GM18873 (cell line): ENCODE measurements at regions not wholly inside any gene's neighbourhood (a gene's known extent, or its start where the extent isn't known, plus 50 kb on each side); places are given as distances from the start of the nearest gene placed in this dataset.
"Not testable (repeated sequence)": the region's sequence is repeated elsewhere in the genome, so short reads cannot be mapped to it uniquely, and the experiment has no call there.

Experiments
- ATAC-seq: cut with Tn5 transposase; IDR thresholded peaks from one replicate; pipeline ENCODE4 v1.9.1; 2021; ENCODE audit warnings: mild to moderate bottlenecking, moderate library complexity, moderate number of reproducible peaks; ENCODE audit not compliant: unreplicated experiment, low FRiP score

DNA sequence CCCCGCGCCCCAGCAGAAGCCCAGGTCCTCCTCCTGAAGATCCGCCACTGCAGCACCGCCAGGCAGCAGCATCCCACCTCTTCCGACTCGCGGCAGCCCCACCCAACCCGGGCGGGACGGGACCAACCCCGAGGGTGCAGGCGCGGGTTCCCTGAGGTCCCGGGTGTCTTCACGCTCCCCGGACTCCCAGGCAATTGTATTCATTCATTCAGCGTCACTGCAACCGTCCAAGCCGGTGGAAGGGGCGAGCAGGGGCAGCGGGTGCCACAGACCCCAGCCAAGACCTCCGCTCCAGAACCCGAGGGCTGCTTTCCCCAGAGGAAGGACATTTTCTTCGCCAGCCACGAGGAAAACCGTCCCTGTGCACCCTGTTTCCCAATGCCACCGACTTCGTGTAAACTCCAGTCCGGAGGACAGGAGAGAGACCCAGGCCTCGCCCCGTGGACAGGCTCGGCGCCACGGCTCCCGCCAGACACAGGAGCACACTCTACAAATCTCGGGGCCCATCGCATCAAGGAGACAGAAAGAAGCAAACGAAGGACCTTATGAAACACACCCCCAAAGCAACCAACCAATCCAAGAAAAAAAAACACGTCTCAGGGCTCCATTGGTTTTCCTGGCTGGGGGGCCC lies 1471.5 kb downstream of the FOXD4L5 start:
- ATAC-seq = not testable (repeated sequence)

DNA sequence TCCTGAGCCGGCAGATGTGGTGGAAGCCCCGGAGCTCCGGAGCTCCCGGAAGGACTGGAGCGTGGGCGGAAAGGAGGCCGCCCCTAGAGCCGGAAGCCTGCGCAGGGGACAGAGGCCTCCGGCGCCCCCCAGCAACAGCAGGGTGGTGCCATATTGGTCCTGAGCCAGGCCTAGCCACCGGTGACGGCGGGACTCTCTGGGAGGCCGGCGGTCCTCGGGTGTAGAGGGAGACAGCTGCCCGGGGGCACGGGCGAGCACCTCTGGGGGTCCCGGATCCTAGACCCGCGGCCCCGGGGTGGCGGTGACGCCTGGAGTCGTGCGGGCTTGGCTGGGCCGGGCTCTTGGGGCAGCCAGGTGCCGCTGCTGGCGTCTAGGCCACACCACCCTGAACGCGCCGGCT lies 1472.2 kb downstream of the FOXD4L5 start:
- peak; percentile 34 for ATAC-seq

DNA sequence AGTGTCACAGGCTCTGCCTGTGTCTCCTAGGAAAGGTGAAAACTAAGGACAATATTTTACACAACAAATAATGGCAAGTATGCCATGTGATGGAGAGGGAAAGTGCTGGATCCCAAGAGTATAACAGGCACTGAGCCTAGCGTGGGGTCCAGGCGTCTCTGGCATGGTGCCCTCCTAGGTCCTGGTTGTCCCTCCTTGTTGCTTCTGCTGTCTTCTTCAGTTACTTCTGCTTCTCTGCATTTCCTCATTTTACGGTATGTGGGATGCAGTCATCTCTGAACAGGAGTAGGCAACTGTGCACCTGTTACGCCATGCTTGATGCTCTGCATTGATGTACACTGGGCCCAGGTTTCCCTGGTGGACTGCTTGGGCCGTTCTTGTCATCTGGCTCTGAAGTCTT lies 1480.8 kb downstream of the FOXD4L5 start:
- not testable (repeated sequence) for ATAC-seq

DNA sequence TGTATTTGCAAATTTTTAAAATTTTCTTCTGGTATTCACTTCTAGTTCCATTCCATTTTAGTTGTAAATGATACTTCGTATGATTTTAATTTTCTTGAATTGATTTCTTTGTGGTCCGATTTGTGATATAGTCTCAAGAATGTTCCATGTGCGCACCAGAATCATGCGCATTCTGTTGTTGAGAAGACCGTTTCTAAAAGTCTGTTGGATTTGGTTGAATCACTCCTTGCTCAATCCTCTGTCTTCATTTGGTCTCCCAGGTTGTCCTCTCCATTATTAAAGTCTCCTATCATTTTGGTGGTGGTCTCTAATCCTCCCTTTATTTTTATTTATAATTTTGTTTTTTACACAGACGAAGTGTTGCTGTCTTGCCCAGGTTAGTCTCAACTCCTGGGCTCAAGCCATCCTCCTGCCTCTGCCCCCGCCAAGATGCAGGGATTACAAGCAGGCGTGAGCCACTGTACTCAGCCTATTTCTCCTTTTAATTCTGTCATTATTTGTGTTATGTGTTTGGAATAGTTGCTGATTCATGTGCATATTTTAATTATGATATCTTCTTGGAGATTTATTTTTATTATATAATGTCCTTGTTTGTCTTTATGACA lies 1490.8 kb downstream of the FOXD4L5 start:
- ATAC-seq = not testable (repeated sequence)

DNA sequence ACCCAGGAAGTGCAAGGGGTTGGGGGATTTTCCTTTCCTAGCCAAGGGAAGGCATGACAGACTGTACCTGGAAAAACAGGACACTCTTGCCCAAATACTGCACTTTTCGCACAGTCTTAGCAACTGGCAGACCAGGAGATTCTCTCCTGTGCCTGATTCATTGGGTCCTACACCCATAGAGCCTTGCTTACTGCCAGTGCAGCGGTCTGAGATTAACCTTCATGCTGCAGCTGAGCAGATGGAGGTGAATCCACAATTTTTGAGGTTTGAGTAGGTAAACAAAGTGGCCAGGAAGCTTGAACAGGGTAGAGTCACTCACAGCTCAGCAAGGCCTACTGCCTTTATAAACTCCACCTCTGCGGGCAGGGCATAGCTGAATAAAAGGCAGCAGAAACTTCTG lies 1497.6 kb downstream of the FOXD4L5 start:
- not testable (repeated sequence) for ATAC-seq

DNA sequence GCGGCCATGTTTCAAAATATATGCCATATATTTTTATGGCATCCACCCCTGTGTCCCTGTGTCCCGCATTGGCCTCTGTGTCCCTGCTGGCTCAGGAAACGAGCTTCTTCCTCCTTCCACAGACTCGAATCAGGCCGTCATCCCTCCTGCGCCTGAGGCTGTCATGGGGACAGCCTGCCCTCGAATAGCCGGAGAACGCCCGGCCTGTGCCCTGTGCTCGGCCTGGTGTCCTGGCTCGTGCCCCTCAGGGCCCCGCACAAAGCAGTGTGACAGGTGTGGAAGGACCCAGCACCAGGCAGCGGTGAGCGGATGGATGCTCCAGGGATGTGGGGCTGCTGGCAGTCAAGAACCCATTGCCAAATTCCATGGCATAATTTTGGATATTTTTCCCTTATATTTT lies 1500.0 kb downstream of the FOXD4L5 start:
- not testable (repeated sequence) for ATAC-seq

DNA sequence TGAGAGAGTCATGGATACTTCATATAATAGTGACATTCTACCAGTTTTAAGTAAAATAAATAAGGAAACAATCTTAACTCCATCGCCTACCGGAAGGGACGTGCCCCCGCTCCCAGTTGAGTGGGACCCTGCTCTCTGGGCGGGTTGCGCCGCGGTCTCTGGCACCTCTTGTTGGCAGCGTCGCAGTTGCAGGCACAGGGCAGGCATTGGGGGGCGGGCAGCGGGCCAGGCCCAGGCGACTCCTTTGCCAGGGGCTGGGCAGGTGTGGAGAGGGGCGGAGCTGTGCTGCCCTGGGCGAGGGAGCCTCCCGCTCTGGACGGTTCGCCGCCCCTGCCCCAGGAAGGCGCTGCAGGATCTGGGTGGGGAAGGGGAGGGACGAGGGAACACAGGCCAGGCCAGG lies 1500.6 kb downstream of the FOXD4L5 start:
- not testable (repeated sequence) for ATAC-seq

DNA sequence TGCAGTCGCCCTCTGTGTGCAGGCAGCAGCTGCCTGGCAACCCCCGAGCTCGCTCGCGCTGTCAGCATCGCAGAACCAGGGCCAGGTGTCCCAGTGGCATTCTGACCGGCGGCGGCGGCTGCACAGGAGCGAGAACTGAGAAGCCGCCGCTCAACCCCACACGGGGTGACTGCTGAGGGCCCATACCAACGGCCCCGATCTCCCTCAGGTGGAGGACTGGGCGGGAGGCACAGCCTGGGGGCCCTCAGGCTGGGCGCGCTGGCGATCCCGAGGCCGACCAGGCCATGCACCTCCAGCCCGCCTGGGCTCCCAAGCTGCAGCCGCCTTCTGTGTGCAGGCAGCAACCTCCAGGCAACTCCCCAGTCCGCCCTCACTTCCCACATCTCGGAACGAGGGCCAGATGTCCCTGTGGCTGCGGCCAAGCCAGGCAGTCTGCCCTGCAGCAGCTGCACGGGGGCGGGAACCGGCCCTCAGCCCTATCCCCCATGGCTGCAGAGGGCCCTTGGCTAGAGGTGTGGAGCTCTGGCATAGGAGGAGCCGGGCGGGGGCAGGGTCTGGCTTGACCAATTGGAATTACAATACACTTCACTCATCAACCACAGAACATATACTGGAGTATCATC lies 1503.1 kb downstream of the FOXD4L5 start:
- ATAC-seq = not testable (repeated sequence)

DNA sequence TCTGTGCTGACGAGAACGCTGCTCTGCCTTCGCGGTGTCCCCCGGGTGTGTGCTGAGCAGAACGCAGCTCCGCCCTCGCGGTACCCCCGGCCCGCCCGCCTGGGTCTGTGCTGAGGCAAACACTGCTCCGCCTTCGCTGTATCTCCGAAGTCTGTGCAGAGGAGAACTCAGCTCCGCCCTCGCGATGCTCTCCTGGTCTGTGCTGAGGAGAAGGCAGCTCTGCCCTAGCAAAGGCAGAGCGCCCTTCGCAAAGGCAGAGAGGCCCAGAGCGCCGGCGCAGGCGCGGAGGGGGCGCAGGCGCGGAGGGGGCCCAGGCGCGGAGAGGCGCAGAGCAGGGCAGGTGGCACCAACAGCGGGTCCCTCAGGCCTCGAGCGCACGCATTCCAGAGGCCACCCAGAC lies 1503.6 kb downstream of the FOXD4L5 start:
- peak; percentile 97 for ATAC-seq

DNA sequence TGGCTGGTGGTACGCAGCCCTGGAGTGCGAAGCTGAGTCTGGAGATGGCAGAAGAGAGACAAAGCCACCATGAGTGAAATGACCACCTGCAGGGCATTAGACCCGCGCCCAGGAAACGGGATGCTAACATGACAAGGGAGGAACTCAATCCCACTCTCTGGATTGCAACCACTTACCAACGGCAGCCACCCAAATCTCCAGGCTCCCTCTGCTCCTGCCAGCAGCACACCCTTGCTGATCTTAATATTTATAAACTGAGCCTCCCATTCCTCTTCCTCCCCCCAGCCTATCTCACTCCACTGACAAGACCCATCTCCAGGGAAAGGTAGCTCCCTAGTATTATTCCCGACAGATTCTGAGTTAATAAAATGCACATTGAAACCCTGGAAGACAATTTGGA lies 1508.8 kb downstream of the FOXD4L5 start:
- ATAC-seq = not testable (repeated sequence)

DNA sequence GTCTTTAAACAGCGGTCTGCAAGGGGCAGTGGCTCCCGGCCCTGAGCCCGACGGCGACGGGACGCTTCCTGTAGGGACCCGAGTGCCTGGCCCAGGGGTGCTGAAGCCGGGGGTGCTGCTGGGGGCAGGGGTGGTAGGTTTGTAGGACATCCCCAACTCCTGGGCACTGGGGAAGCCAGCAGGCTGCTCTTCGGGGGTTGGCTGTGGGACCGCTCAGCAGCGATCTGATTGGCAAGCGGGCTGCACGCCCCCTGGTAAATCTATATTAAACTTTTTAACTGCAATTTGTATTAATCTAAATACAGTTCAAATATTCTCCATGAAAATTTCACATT lies 1510.0 kb downstream of the FOXD4L5 start:
- ATAC-seq = not testable (repeated sequence)

DNA sequence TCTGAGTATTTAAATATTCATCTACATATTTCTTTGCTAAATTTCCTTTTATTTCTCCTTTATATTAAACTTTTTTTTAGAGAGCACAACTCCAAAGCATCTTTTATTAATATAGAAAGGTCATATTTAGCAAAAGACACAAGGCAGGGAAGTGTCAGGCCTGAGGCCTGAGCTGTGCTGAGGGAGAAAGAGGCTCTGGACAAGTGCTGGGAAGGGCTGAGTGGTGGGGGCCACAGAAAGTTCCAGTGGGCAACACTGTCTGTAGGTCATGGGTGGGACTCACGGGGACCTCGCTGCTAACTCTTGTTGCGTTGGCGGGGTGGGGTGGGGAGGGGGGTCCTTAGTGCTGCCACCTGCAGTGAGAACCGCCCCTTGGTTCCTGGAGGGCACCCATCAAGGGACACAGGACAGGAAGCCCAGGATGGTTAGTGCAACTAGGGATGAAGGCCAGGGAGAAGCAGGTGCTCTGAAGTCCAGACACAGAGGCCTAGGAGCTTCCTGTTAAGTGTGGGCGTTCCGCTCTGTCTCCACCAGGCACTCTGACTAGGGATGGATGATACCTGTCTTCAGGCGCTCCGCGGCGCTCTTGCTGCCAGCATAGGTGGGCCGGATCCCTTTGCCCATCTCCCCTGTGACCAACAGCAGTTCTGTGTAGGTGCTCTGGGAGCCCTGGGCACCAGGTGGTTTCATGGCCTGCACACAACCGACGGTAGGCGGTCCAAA lies 1510.5 kb downstream of the FOXD4L5 start:
- ATAC-seq = not testable (repeated sequence)

DNA sequence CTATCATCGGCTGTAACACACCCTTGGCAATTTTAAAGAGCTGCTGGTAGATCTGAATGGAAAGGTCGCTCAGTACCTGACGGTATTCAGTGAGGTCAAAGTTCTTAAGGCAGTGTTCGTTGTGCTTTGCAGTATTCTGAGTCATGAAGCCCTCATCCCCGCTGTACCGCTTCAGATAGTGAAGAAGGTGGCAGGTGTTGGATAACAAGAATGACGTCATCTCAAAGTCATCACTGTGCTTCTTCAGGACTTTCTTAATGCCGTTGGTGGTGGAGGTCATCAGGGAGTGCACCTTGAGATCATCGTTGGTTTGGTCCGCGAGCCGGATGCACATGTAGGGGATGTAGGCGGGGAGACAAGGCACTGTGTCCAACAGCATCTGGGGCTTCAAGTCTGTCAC lies 1522.8 kb downstream of the FOXD4L5 start:
- not testable (repeated sequence) for ATAC-seq

DNA sequence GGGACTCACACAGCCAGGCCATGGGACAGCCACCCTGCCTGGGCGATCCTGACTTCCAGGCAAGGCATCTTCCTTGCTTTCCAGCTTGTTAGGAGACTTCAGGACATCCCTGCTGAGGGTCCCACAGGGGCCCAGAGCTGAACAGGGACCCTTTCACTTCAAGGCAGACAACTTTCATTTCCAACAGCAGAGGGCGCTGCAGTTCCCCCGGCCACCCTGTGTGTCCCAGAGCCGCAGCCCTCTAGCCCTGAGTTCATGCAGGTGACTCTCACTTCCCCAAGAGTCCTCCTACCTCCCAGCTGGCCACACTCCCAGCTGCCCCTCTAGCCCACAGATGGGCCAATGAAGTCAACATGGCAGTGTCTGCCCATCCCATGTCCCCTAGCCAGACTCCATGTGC lies 1556.0 kb downstream of the FOXD4L5 start:
- not testable (repeated sequence) for ATAC-seq

DNA sequence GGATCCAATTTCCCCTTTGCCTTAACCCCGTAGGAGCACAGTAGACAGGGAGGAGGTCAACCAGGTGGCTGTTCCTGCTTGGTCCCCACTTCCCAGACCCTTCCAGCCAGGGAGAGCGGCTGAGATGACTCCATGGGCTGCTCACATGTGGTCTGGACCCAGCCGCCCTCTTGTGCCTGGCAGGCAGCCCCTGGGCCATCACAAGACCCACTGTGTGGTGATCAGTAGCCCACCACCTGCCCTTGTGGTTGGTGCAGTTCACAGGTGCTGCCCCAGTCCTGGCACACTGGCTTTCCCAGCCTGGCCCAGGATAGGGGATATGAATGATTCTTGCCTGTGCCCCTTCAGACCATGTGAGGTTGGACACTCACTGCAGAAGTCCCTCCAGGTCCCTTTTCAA lies 1556.7 kb downstream of the FOXD4L5 start:
- ATAC-seq = no peak

DNA sequence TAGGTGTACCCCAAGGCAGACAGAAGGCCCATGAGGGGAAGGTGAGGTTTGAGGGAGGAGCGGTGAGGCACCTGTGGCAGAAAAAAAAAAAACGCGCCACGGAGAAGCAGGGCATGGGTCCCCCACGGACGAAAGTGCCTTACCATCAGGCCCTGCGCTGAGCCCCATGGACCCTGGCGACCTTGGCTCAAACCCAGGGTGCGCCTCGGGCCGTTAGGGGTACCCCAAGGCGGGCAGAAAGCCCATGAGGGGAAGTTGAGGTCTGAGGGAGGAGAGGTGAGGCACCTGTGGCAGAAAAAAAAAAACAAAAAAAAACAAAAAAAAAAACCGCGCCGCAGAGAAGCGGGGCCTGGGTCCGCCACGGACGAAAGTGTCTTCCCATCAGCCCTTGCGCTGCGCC lies 1576.7 kb downstream of the FOXD4L5 start:
- not testable (repeated sequence) for ATAC-seq

DNA sequence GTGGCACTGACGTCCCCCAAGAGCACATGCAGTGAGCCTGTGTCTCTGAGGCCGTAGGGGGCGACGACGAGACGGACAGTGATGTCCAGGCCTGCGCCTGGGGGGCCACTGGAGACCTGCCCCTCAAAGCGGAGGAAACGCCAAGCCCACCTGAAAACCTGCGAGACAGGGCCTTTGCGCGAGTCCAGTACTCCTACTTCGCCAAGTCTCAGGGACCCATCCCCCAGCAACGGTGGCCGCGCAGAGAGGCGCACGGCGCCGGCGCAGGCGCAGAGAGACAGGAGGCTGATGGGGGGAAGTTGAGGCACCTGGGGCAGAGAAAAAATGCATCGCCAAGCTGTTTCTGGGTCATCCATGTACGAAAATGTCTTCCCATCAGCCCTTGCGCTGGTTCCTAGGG lies 1580.6 kb downstream of the FOXD4L5 start:
- ATAC-seq = not testable (repeated sequence)

DNA sequence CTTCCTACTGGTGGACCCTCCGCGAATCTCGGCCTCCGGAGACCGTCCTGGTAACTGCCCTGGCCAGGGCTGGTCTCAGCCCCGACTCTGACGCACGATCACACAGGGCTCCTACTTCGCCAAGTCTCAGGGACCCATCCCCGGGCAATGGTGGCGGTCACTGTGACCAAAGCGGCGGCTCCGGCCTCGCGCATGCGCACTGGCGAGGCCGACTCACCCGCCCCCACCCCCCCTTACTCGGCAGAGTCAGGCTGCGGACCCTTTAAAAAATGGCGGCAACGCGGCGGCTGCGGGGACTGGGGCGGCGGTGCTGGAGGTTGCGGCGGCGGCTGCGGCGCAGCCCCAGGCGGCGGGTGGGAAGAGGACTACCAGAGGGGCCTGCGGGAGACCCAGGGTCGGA lies 1581.3 kb downstream of the FOXD4L5 start:
- ATAC-seq = not testable (repeated sequence)

DNA sequence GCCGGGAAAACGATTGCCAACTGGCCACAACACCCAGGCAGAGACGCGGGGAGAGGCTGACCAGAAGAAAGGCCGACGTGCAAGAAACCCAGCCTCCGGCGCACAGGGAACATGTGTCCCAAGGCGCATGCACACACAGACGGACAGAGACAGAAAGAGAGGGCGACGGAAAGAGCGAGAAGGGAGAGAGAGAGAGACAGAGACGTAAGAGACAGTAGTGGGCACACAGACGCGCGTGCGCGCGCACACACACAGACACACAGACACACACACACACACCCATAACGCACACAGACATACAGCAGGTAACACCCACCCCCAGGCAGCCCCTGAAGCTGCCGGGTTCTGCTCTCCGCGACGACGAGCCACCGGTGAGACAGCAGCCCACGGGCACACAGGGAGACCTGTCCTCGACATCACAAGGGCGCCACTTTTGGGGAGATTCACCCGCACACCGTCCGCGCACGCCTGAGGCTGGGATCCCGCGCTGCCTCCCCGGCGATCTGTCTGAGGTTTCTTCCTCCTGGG lies 1581.8 kb downstream of the FOXD4L5 start:
- not testable (repeated sequence) for ATAC-seq
